Activated CD4-positive, alpha-beta T cell treated with anti-CD3 and anti-CD28 coated beads for 36 hours (primary cell): ENCODE measurements at regions not wholly inside any gene's neighbourhood (a gene's known extent, or its start where the extent isn't known, plus 50 kb on each side); places are given as distances from the start of the nearest gene placed in this dataset.
A peak's percentile ranks its signal among the peaks of the same experiment; 100 is the strongest.

Experiments
- ATAC-seq: fragments of 200-7000 bp; cut with Tn5 transposase; one replicate; pipeline ENCODE4 v1.10.0; 2021; ENCODE audit warnings: mild to moderate bottlenecking, moderate library complexity
- CTCF ChIA-PET: fragments of 350-600 bp; sonication (Branson Sonifier 250); formaldehyde crosslinking; loops from one replicate; lab custom pipeline; 2021; ENCODE audit warnings: antibody characterized with exemption; lab: Charles Lee
- POLR2A ChIA-PET: fragments of 350-600 bp; sonication (Branson Sonifier 250); formaldehyde crosslinking; loops from one replicate; lab custom pipeline; 2021; ENCODE audit warnings: antibody characterized with exemption, inconsistent platforms; lab: Charles Lee
- DNase-seq: peaks from one replicate; pipeline ENCODE4 v3.0.0-alpha.2; 2020
- H3K27ac Mint-ChIP-seq: one replicate; pipeline ENCODE4 v1.8.0; 2021; ENCODE audit warnings: mixed read lengths
- H3K27me3 Mint-ChIP-seq: one replicate; pipeline ENCODE4 v1.8.0; 2021; ENCODE audit warnings: mixed read lengths
- H3K36me3 Mint-ChIP-seq: one replicate; pipeline ENCODE4 v1.8.0; 2021; ENCODE audit warnings: low read depth, mixed read lengths
- H3K4me1 Mint-ChIP-seq: one replicate; pipeline ENCODE4 v1.8.0; 2021; ENCODE audit warnings: mixed read lengths
- H3K4me3 Mint-ChIP-seq: one replicate; pipeline ENCODE4 v1.8.0; 2021; ENCODE audit warnings: mild to moderate bottlenecking, moderate library complexity, mixed read lengths
- H3K9me3 Mint-ChIP-seq: one replicate; pipeline ENCODE4 v1.8.0; 2021; ENCODE audit warnings: low read depth, mixed read lengths
- intact Hi-C, 2 experiments: fragments of 100-400 bp; cut with DNase I in 1 of 2; cut with micrococcal nuclease in 1 of 2; formaldehyde crosslinking; loops; one replicate each; pipeline versions ENCODE4 v1.14.2 to v1.15.1; 2022 to 2024; cut with DNase I, micrococcal nuclease

GRCh38 chr1:37394574-37395464 lies 79.6 kb upstream of the ZC3H12A start:
- ATAC-seq (no peak), DNase-seq (no peak)
- Mint-ChIP-seq H3K36me3 (no peaks in the 10 kb centered on the region), H3K4me1 (peaks cover under 1% of the 10 kb centered on the region), H3K27me3 (peaks cover 11% of the 10 kb centered on the region), H3K9me3 (no peaks in the 10 kb centered on the region), H3K4me3 (no peak overlapping the region), H3K27ac (no peak overlapping the region)
- intact Hi-C loops: no loop called here
- POLR2A ChIA-PET: no interaction called here
- CTCF ChIA-PET: no interaction called here

- no peaks in the 10 kb centered on the region for H3K36me3 Mint-ChIP-seq
- DNase-seq: no peak
- ChIA-PET CTCF (no interaction called here), POLR2A (no interaction called here)
- H3K27ac Mint-ChIP-seq: no peak overlapping the region
- intact Hi-C loops: no loop called here
- H3K9me3 Mint-ChIP-seq: no peaks in the 10 kb centered on the region
- H3K4me1 Mint-ChIP-seq: peaks cover 3% of the 10 kb centered on the region
- H3K4me3 Mint-ChIP-seq: no peak overlapping the region
- H3K27me3 Mint-ChIP-seq: peaks cover 8% of the 10 kb centered on the region
- no peak for ATAC-seq
These were observed 76.3 kb upstream of the ZC3H12A start for GRCh38 chr1:37398096-37398495.

DNA sequence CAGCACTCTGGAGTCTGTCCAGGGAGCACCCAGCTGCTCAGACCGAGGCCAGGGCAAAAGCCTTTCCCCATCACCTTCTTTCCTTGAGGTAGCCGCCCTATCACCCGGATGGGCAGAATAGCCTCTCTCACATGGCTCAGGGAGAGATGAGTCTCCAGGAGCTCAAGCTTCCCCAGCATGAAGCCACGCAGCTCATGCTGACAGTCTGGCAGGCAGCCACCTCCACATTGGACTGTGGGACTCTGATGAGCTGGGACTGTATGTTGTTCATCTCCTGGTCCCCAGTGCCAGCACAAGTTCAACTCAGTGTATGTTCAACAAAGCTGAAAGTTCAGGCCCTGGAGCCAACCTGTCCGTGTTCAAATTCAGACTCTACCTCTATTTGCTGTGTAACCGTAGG lies 75.2 kb upstream of the ZC3H12A start:
- POLR2A ChIA-PET: no interaction called here
- H3K36me3 Mint-ChIP-seq: no peaks in the 10 kb centered on the region

GRCh38 chr1:37399830-37400464 lies 74.4 kb upstream of the ZC3H12A start:
- Mint-ChIP-seq H3K9me3 (no peaks in the 10 kb centered on the region), H3K4me1 (peaks cover 3% of the 10 kb centered on the region), H3K27ac (no peak overlapping the region), H3K36me3 (no peaks in the 10 kb centered on the region), H3K4me3 (no peak overlapping the region), H3K27me3 (peaks cover 8% of the 10 kb centered on the region)
- POLR2A ChIA-PET: no interaction called here
- intact Hi-C loops: no loop called here
- peak; percentile 53 for ATAC-seq
- no peak for DNase-seq
- CTCF ChIA-PET: interaction anchor here (1.1 kb wide), 1 partner anchor 17 kb away, joined by 6 read pairs; no protein-coding TSS in a partner anchor

More for the DNA sequence above, 75.2 kb upstream of the ZC3H12A start:
- Mint-ChIP-seq H3K4me1 (peaks cover 3% of the 10 kb centered on the region), H3K27me3 (peaks cover 8% of the 10 kb centered on the region), H3K9me3 (no peaks in the 10 kb centered on the region), H3K27ac (no peak overlapping the region), H3K4me3 (no peak overlapping the region)
- ATAC-seq (no peak), DNase-seq (no peak)
- intact Hi-C loops: no loop called here
- CTCF ChIA-PET: no interaction called here

DNA sequence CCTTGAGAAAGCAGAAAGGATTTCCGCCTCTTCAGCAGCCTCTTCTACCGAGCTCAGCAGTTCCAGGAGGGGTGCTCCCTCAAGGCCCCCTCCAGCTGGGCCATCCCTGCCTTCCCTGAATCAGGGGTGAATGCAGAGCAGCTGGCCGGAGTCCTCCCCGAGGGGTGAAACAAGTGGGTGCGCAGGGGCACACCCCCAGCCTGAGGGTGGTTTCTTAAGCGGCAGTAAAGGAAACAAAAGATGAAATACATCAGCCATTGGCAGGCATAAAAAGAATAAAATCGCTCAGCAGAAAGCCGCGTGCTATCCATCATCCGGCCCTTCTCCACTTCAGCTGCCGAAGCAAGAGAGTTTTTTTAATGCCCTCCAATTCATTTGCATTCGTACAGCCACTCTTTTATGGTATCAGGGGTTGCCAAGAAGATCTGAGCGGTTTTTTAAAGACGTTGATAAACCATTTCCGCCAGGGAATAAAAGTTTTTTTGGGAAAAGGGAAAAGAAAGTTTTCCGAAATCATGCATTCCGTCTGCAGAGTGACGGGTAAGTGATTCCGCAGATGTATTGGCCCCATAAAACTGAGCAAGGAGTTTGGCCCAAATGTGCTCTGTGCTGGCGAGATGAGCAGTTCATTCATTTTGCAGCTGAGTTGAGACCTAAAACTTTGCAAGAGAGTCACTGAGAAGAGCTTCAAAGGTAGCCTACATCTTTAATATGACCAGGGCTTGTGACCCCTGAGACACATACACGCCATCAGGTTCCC lies 73.7 kb upstream of the ZC3H12A start:
- ATAC-seq (no peak), DNase-seq (no peak)
- no peak overlapping the region for H3K4me3 Mint-ChIP-seq
- H3K4me1 Mint-ChIP-seq: peaks cover 3% of the 10 kb centered on the region
- H3K27me3 Mint-ChIP-seq: peaks cover 5% of the 10 kb centered on the region
- no peaks in the 10 kb centered on the region for H3K9me3 Mint-ChIP-seq
- intact Hi-C loops: no loop called here
- POLR2A ChIA-PET: no interaction called here
- CTCF ChIA-PET: interaction anchor here (0.6 to 1.1 kb wide), 2 partner anchors 17 to 205 kb away, joined by 3 to 6 read pairs; no protein-coding TSS in a partner anchor
- no peak overlapping the region for H3K27ac Mint-ChIP-seq
- no peaks in the 10 kb centered on the region for H3K36me3 Mint-ChIP-seq

DNA sequence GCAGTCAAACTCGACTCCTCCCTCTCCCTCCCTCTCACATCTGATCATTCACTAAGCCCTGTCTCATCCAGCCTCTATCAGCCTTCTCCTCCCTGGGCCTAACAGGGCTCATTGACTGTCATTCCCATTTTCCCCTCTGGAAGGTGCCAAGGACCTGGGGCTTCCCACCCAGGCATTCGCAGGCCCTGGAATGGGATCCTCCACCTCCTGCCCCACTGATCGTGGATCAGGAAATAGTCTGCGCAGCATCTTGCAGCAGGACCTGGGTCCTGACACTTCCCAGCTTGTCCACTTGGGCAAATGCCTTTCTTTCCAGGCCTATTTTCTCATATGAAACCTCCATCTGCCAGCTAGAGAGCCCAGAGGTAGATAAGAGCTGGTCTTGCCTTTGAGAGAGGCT lies 71.2 kb upstream of the ZC3H12A start:
- ChIA-PET POLR2A (no interaction called here), CTCF (no interaction called here)
- Mint-ChIP-seq H3K27me3 (no peaks in the 10 kb centered on the region), H3K4me3 (no peak overlapping the region), H3K9me3 (no peaks in the 10 kb centered on the region), H3K36me3 (no peaks in the 10 kb centered on the region), H3K4me1 (peaks cover 3% of the 10 kb centered on the region), H3K27ac (no peak overlapping the region)
- intact Hi-C loops: no loop called here
- no peak for ATAC-seq
- DNase-seq: no peak

- peaks cover 3% of the 10 kb centered on the region for H3K4me1 Mint-ChIP-seq
- POLR2A ChIA-PET: no interaction called here
- intact Hi-C loops: no loop called here
- H3K27ac Mint-ChIP-seq: no peak overlapping the region
- H3K9me3 Mint-ChIP-seq: no peaks in the 10 kb centered on the region
- H3K27me3 Mint-ChIP-seq: no peaks in the 10 kb centered on the region
- DNase-seq (no peak), ATAC-seq (no peak)
- CTCF ChIA-PET: no interaction called here
- H3K4me3 Mint-ChIP-seq: no peak overlapping the region
- H3K36me3 Mint-ChIP-seq: no peaks in the 10 kb centered on the region
These were observed 69.7 kb upstream of the ZC3H12A start for GRCh38 chr1:37404711-37405110.

- CTCF ChIA-PET: no interaction called here
- peak; percentile 53 for ATAC-seq
These were observed 64.3 kb upstream of the ZC3H12A start for GRCh38 chr1:37410105-37410504.

GRCh38 chr1:37410815-37411214 lies 63.6 kb upstream of the ZC3H12A start:
- intact Hi-C loops: no loop called here
- Mint-ChIP-seq H3K27me3 (peaks cover 6% of the 10 kb centered on the region), H3K4me3 (no peak overlapping the region), H3K27ac (no peak overlapping the region), H3K4me1 (no peaks in the 10 kb centered on the region), H3K36me3 (no peaks in the 10 kb centered on the region), H3K9me3 (no peaks in the 10 kb centered on the region)
- DNase-seq: peak; percentile 42
- POLR2A ChIA-PET: no interaction called here
- no peak for ATAC-seq
- CTCF ChIA-PET: interaction anchor here (0.6 kb wide), 1 partner anchor 193 kb away, joined by 3 read pairs; no protein-coding TSS in a partner anchor

More at GRCh38 chr1:37410105-37410504, 64.3 kb upstream of the ZC3H12A start:
- H3K27me3 Mint-ChIP-seq: peaks cover 3% of the 10 kb centered on the region
- DNase-seq: peak; percentile 48
- no peaks in the 10 kb centered on the region for H3K4me1 Mint-ChIP-seq
- H3K36me3 Mint-ChIP-seq: no peaks in the 10 kb centered on the region
- H3K4me3 Mint-ChIP-seq: no peak overlapping the region
- intact Hi-C loops: no loop called here
- H3K27ac Mint-ChIP-seq: no peak overlapping the region
- H3K9me3 Mint-ChIP-seq: no peaks in the 10 kb centered on the region
- POLR2A ChIA-PET: no interaction called here

DNA sequence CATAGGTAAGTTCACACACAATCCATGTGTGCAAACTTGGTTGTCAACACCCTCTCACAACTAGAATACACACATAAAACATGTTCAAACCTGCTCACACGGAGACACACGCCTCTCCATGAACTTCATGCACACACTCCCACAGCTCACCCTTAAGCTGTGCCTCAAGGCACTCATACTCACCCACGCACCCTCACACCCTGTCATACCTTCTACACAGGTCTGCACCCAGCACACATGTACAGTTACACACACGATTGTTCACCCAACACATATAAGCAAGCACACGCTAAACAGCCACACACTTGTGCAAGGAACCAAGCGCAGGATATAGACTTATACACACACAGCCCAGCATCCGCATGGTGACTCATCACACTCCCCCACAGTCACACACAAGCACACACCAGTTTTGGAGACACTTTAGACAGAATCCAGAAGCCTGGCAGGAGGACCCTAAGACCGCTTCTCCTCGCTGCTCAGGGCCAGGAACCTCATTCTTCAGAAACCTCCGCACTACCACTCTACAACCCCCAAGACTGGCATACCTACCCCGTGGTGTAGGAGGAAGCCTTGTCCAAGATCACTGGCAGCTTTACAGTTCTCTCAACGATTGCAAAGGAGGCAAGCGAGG lies 58.7 kb upstream of the ZC3H12A start:
- H3K36me3 Mint-ChIP-seq: no peaks in the 10 kb centered on the region
- peaks cover 6% of the 10 kb centered on the region for H3K27me3 Mint-ChIP-seq
- H3K4me1 Mint-ChIP-seq: no peaks in the 10 kb centered on the region
- CTCF ChIA-PET: interaction anchor here (1.7 kb wide), 1 partner anchor 19 kb away, joined by 5 read pairs; no protein-coding TSS in a partner anchor
- ATAC-seq (no peak), DNase-seq (no peak)
- no peaks in the 10 kb centered on the region for H3K9me3 Mint-ChIP-seq
- no peak overlapping the region for H3K27ac Mint-ChIP-seq
- intact Hi-C loops: no loop called here
- POLR2A ChIA-PET: no interaction called here
- no peak overlapping the region for H3K4me3 Mint-ChIP-seq

- ATAC-seq: no peak
- ChIA-PET POLR2A (no interaction called here), CTCF (interaction anchor here (0.6 kb wide), 1 partner anchor 257 kb away, joined by 3 read pairs; no protein-coding TSS in a partner anchor)
- intact Hi-C loops: no loop called here
- Mint-ChIP-seq H3K27ac (no peak overlapping the region), H3K4me3 (no peak overlapping the region), H3K9me3 (no peaks in the 10 kb centered on the region), H3K4me1 (no peaks in the 10 kb centered on the region), H3K27me3 (peaks cover 3% of the 10 kb centered on the region), H3K36me3 (no peaks in the 10 kb centered on the region)
- DNase-seq: no peak
These were observed 53.9 kb upstream of the ZC3H12A start for GRCh38 chr1:37420456-37420855.
